ENCODE measurements at regions not wholly inside any gene's neighbourhood (a gene's known extent, or its start where the extent isn't known, plus 50 kb on each side); places are given as distances from the start of the nearest gene placed in this dataset.
"Not testable (repeated sequence)": the region's sequence is repeated elsewhere in the genome, so short reads cannot be mapped to it uniquely, and the experiment has no call there.

DNA sequence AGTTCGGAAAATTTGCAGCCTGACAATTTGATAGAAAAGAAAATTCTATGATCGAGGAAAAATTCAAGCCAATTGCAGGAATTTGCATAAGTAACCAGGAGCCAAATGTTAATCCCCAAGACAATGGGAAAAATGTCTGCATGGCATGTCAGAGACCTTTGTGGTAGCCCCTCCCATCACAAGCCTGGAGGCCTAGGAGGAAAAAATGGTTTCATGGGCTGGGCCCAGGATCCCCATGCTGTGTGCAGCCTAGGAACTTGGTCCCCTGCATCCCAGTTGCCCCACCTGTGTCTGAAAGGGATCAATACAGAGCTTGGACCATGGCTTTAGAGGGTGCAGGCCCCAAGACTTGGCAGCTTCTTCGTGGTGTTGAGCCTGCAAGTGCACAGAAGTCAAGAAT is 1847.9 kb upstream of the ACO1 start:
- Mint-ChIP-seq H3K36me3 (ENCODE audit: unreplicated experiment) (no peaks in the 10 kb centered on the region), H3K9me3 (ENCODE audit: unreplicated experiment) (peaks cover 3% of the 10 kb centered on the region), H3K27me3 (ENCODE audit: unreplicated experiment) (no peaks in the 10 kb centered on the region), H3K27ac (ENCODE audit: unreplicated experiment) (no peak overlapping the region), H3K4me1 (ENCODE audit: low read depth, unreplicated experiment) (no peaks in the 10 kb centered on the region), H3K4me3 (ENCODE audit: unreplicated experiment) (no peak overlapping the region)
- DNase-seq: no peak
- TF ChIP-seq, protein P1, sequence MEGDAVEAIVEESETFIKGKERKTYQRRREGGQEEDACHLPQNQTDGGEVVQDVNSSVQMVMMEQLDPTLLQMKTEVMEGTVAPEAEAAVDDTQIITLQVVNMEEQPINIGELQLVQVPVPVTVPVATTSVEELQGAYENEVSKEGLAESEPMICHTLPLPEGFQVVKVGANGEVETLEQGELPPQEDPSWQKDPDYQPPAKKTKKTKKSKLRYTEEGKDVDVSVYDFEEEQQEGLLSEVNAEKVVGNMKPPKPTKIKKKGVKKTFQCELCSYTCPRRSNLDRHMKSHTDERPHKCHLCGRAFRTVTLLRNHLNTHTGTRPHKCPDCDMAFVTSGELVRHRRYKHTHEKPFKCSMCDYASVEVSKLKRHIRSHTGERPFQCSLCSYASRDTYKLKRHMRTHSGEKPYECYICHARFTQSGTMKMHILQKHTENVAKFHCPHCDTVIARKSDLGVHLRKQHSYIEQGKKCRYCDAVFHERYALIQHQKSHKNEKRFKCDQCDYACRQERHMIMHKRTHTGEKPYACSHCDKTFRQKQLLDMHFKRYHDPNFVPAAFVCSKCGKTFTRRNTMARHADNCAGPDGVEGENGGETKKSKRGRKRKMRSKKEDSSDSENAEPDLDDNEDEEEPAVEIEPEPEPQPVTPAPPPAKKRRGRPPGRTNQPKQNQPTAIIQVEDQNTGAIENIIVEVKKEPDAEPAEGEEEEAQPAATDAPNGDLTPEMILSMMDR (IDR thresholded peaks at IDR 0.05; ENCODE audit: partially characterized antibody, unreplicated experiment): no peak

DNA sequence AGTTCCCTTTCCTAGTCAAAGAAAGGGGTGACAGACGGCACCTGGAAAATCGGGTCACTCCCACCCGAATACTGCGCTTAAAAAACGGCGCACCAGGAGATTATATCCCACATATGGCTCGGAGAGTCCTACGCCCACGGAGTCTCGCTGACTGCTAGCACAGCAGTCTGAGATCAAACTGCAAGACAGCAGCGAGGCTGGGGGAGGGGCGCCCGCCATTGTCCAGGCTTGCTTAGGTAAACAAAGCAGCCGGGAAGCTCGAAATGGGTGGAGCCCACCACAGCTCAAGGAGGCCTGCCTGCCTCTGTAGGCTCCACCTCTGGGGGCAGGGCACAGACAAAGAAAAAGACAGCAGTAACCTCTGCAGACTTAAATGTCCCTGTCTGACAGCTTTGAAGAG is 1844.7 kb upstream of the ACO1 start:
- DNase-seq; H3K36me3 Mint-ChIP-seq (ENCODE audit: unreplicated experiment); H3K4me3 Mint-ChIP-seq (ENCODE audit: unreplicated experiment); H3K27me3 Mint-ChIP-seq (ENCODE audit: unreplicated experiment); H3K9me3 Mint-ChIP-seq (ENCODE audit: unreplicated experiment); H3K27ac Mint-ChIP-seq (ENCODE audit: unreplicated experiment); H3K4me1 Mint-ChIP-seq (ENCODE audit: low read depth, unreplicated experiment): not testable (repeated sequence)

DNA sequence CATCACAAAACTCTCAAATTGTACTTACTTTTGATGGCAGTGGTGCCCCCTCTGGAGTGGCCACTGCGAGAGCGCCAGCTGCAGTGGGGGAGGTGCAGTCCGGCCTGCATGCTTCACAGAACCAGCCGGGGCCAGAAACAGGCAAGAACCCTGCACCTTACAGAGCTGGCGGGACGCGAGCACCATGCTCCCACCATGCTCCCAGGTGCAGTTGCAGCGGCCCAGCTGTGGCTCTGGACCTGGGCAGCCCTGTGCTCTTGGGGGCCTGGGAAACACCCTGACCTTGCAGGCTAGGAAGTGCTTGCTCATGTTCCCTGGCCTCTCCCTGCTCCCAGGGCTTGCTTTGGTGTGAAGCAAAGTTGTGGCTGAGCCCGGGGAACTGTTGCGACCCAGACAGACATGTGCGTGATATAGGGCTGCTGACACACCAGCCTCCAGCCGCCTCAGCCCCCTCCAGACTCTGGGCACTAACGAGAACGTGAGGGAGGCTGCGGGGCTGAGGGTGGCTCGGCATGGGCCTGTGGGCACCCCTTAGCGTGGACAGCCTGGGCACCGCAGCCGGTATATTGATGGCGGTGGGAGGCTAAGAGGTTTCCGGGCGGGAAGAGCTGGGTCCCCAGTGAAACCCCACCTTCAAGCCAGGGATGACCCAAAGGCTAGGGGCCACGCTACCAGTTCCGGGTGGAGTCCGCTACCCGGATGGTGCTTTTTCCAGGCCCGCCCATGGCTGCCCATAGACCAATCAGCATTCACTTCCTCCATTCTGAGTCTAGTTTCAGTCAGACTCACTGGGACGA is 1809.9 kb upstream of the ACO1 start:
- no peaks in the 10 kb centered on the region for H3K36me3 Mint-ChIP-seq (ENCODE audit: unreplicated experiment)
- no peaks in the 10 kb centered on the region for H3K9me3 Mint-ChIP-seq (ENCODE audit: unreplicated experiment)
- H3K4me3 Mint-ChIP-seq (ENCODE audit: unreplicated experiment): no peak overlapping the region
- no peaks in the 10 kb centered on the region for H3K4me1 Mint-ChIP-seq (ENCODE audit: low read depth, unreplicated experiment)
- TF ChIP-seq, protein P1 (IDR thresholded peaks at IDR 0.05; ENCODE audit: partially characterized antibody, unreplicated experiment): no peak
- no peaks in the 10 kb centered on the region for H3K27me3 Mint-ChIP-seq (ENCODE audit: unreplicated experiment)
- H3K27ac Mint-ChIP-seq (ENCODE audit: unreplicated experiment): no peak overlapping the region
- DNase-seq: no peak

DNA sequence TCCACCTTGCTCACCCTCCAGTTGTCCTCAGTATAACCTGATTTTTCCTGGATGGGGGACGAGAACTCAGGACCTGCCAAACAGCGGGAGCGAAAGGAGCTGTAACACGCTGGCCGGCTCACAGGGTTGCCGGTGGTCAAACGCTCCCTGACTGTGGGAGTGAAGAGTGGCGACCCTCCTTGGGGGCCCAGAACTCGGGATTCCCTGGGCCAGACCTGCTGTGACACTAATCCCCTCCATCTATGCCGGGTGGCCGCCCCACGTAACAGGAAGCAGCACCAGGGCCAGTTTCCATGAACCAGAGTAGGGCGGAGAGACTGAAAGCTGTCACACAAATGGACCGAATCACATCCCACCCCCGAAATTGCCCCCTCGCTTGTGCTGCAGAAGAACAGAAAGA is 1809.2 kb upstream of the ACO1 start:
- H3K27ac Mint-ChIP-seq (ENCODE audit: unreplicated experiment): no peak overlapping the region
- no peak overlapping the region for H3K4me3 Mint-ChIP-seq (ENCODE audit: unreplicated experiment)
- H3K9me3 Mint-ChIP-seq (ENCODE audit: unreplicated experiment): no peaks in the 10 kb centered on the region

DNA sequence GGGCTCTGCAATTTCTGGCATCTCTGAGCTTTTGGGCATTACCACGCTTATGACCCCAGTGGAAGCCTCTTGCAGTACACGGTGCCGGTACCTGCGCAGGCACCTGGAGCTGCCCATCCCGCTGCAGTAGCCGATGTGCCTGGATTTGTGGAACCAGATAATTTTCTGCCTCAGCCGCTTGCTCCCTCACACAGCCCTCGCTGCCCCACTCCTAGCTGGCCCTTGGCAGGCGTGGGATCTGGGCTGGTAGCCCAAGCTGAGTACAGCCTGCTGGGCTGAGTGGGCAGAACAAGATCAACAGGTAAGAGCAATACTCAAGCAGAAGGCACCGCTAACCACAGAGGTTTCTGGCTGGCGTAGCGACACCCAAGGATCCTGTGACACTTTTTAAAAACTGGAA is 1808.8 kb upstream of the ACO1 start:
- TF ChIP-seq, protein P1 (IDR thresholded peaks at IDR 0.05; ENCODE audit: partially characterized antibody, unreplicated experiment): no peak
- DNase-seq: no peak
- H3K27me3 Mint-ChIP-seq (ENCODE audit: unreplicated experiment): no peaks in the 10 kb centered on the region
- no peak overlapping the region for H3K4me3 Mint-ChIP-seq (ENCODE audit: unreplicated experiment)
- no peaks in the 10 kb centered on the region for H3K9me3 Mint-ChIP-seq (ENCODE audit: unreplicated experiment)
- no peaks in the 10 kb centered on the region for H3K36me3 Mint-ChIP-seq (ENCODE audit: unreplicated experiment)
- H3K27ac Mint-ChIP-seq (ENCODE audit: unreplicated experiment): no peak overlapping the region
- H3K4me1 Mint-ChIP-seq (ENCODE audit: low read depth, unreplicated experiment): no peaks in the 10 kb centered on the region

More for the DNA sequence above, 1809.2 kb upstream of the ACO1 start:
- Mint-ChIP-seq H3K36me3 (ENCODE audit: unreplicated experiment) (no peaks in the 10 kb centered on the region), H3K27me3 (ENCODE audit: unreplicated experiment) (no peaks in the 10 kb centered on the region), H3K4me1 (ENCODE audit: low read depth, unreplicated experiment) (no peaks in the 10 kb centered on the region)
- TF ChIP-seq, protein P1 (IDR thresholded peaks at IDR 0.05; ENCODE audit: partially characterized antibody, unreplicated experiment): no peak
- no peak for DNase-seq
